GM12878 (cell line): ENCODE measurements at regions not wholly inside any gene's neighbourhood (a gene's known extent, or its start where the extent isn't known, plus 50 kb on each side); places are given as distances from the start of the nearest gene placed in this dataset.

Experiments used
- MEF2B ChIP-seq: fragments of 450-650 bp; IDR thresholded peaks from 2 replicates; pipeline ENCODE4 v1.6.1; 2018; ENCODE audit warnings: mild to moderate bottlenecking, moderate library complexity; ENCODE audit not compliant: partially characterized antibody, poor library complexity, severe bottlenecking
- MTA3 ChIP-seq: IDR thresholded peaks from 2 replicates; pipeline ENCODE4 v1.6.1; 2012; ENCODE audit warnings: low read length, inconsistent platforms, borderline replicate concordance
- ZBED1 ChIP-seq: IDR thresholded peaks from 2 replicates; pipeline ENCODE4 v1.6.1; 2016; ENCODE audit warnings: borderline replicate concordance
- ZNF687 ChIP-seq: fragments of 450-650 bp; IDR thresholded peaks from 2 replicates; pipeline ENCODE4 v1.6.1; 2017; ENCODE audit warnings: mild to moderate bottlenecking, moderate library complexity
- TF ChIP-seq, protein P1 (sequence below): fragments of 450-650 bp; IDR thresholded peaks from 2 replicates; pipeline ENCODE4 v1.6.1; 2017; ENCODE audit warnings: low read depth, mild to moderate bottlenecking, moderate library complexity

DNA sequence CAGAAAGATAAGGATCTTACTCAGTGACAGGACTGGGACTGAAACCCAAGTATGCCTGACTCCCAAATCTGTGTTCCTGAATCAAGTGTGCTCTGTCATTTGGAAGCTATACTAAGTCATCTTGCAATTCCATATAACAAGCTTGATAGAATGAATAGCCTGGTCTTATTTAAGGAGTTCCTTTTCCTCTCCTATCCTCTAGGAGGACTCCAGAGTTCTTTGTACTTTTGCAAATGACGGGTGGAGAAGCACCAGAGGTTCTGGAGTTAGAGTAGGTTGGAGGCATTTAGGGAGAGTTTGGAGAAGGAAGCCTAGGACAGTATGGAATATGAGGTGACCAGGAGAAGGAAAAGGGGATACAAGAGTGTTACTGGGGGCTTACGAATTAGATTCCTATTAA, 92.9 kb upstream of the RCN1 start (continued):
- TF ChIP-seq, protein P1, sequence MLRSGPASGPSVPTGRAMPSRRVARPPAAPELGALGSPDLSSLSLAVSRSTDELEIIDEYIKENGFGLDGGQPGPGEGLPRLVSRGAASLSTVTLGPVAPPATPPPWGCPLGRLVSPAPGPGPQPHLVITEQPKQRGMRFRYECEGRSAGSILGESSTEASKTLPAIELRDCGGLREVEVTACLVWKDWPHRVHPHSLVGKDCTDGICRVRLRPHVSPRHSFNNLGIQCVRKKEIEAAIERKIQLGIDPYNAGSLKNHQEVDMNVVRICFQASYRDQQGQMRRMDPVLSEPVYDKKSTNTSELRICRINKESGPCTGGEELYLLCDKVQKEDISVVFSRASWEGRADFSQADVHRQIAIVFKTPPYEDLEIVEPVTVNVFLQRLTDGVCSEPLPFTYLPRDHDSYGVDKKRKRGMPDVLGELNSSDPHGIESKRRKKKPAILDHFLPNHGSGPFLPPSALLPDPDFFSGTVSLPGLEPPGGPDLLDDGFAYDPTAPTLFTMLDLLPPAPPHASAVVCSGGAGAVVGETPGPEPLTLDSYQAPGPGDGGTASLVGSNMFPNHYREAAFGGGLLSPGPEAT = no peak
- no peak for TF ChIP-seq MTA3
- no peak for TF ChIP-seq ZNF687
- TF ChIP-seq MEF2B = no peak
- TF ChIP-seq ZBED1 = no peak
